SK-N-SH (cell line): ENCODE measurements at regions not wholly inside any gene's neighbourhood (a gene's known extent, or its start where the extent isn't known, plus 50 kb on each side); places are given as distances from the start of the nearest gene placed in this dataset.

ENCODE experiments used
- CTCF ChIA-PET: fragments of 300-600, 350-600 bp; formaldehyde crosslinking; extraction: SDS; loops from one replicate; lab custom pipeline; 2021; lab: Yijun Ruan, JAX
- POLR2A ChIA-PET: fragments of 350-600 bp; sonication (Branson Sonifier 250); formaldehyde crosslinking; extraction: SDS; loops from one replicate; lab custom pipeline; 2020; ENCODE audit warnings: antibody characterized with exemption, inconsistent platforms; lab: Yijun Ruan, JAX
- DNase-seq: peaks from one replicate; pipeline ENCODE4 v3.0.0; 2012
- H2AFZ ChIP-seq: fragments of 200-600 bp; sonication (generic); 2 replicates; pipeline ENCODE4 v1.8.1; 2016; ENCODE audit warnings: antibody characterized with exemption, mild to moderate bottlenecking, low read depth
- H3F3A ChIP-seq: fragments of 200-600 bp; sonication (generic); replicated peaks from 2 replicates; pipeline ENCODE3; 2016; ENCODE audit warnings: antibody characterized with exemption, mild to moderate bottlenecking; ENCODE audit not compliant: insufficient read depth
- H3K27ac ChIP-seq, 2 experiments: fragments of 200-500 bp in 1 of 2; fragments of 200-600 bp in 1 of 2; sonication (Bioruptor generic) in 1 of 2; sonication (generic), shearing (Covaris generic) in 1 of 2; 2 replicates each; pipeline versions ENCODE4 v1.5.1 to v1.6.1; 2014 to 2016; ENCODE audit warnings: low read depth in 2 of 2, inconsistent platforms in 1 of 2, low read length in 1 of 2, mild to moderate bottlenecking in 1 of 2, mixed read lengths in 1 of 2
- H3K27me3 ChIP-seq: fragments of 200-600 bp; sonication (generic), shearing (Covaris generic); 2 replicates; pipeline ENCODE4 v1.6.1; 2016; ENCODE audit warnings: mixed run types; ENCODE audit not compliant: insufficient read depth
- H3K36me3 ChIP-seq, 2 experiments: fragments of 200-500 bp in 1 of 2; fragments of 200-600 bp in 1 of 2; sonication (Bioruptor generic) in 1 of 2; sonication (generic) in 1 of 2; replicated peaks in 1 of 2; 2 replicates each; pipeline versions ENCODE3 to v1.5.1; 2014 to 2016; ENCODE audit warnings: low read length in 1 of 2, mild to moderate bottlenecking in 1 of 2; ENCODE audit not compliant: insufficient read depth in 2 of 2, control insufficient read depth in 1 of 2
- H3K4me1 ChIP-seq, 2 experiments: fragments of 200-500 bp in 1 of 2; fragments of 200-600 bp in 1 of 2; sonication (Bioruptor generic) in 1 of 2; sonication (generic), shearing (Covaris generic) in 1 of 2; 2 replicates each; pipeline versions ENCODE4 v1.5.1 to v1.6.1; 2014 to 2016; ENCODE audit warnings: low read depth in 1 of 2, low read length in 1 of 2, mixed run types in 1 of 2; ENCODE audit not compliant: insufficient read depth in 2 of 2, control insufficient read depth in 1 of 2
- H3K4me2 ChIP-seq: fragments of 200-600 bp; sonication (generic), shearing (Covaris generic); 2 replicates; pipeline ENCODE4 v1.6.1; 2017; ENCODE audit warnings: mixed run types
- H3K4me3 ChIP-seq, 2 experiments: fragments of 200-500 bp in 1 of 2; fragments of 200-600 bp in 1 of 2; sonication (Bioruptor generic) in 1 of 2; sonication (generic), shearing (Covaris generic) in 1 of 2; 2 replicates each; pipeline versions ENCODE4 v1.5.1 to v1.8.1; 2014 to 2016; ENCODE audit warnings: low read depth in 2 of 2, inconsistent platforms in 1 of 2, low read length in 1 of 2, mild to moderate bottlenecking in 1 of 2, mixed read lengths in 1 of 2, moderate library complexity in 1 of 2
- H3K79me2 ChIP-seq: fragments of 200-600 bp; sonication (generic); 2 replicates; pipeline ENCODE4 v1.8.1; 2017; ENCODE audit warnings: mild to moderate bottlenecking; ENCODE audit not compliant: insufficient read depth
- H3K9ac ChIP-seq: fragments of 200-600 bp; sonication (generic); 2 replicates; pipeline ENCODE4 v1.6.1; 2017; ENCODE audit warnings: mixed run types
- H3K9me2 ChIP-seq: fragments of 200-600 bp; sonication (generic); 2 replicates; pipeline ENCODE4 v1.6.1; 2017; ENCODE audit warnings: mixed run types
- H3K9me3 ChIP-seq: fragments of 200-600 bp; sonication (generic); 2 replicates; pipeline ENCODE4 v1.6.1; 2017; ENCODE audit warnings: mixed run types, mild to moderate bottlenecking, moderate library complexity
- H4K20me1 ChIP-seq: fragments of 200-600 bp; sonication (generic); 2 replicates; pipeline ENCODE4 v1.6.1; 2017; ENCODE audit warnings: mild to moderate bottlenecking, mixed run types; ENCODE audit not compliant: insufficient read depth
- EP300 ChIP-seq, 2 experiments: IDR thresholded peaks; 2 replicates each; pipeline versions ENCODE4 v1.4.0 to v1.6.1; 2012; ENCODE audit warnings: borderline replicate concordance in 1 of 2, low read depth in 1 of 2, low read length in 1 of 2
- FOXM1 ChIP-seq: IDR thresholded peaks from 2 replicates; pipeline ENCODE4 v1.4.0; 2012; ENCODE audit warnings: low read depth, mild to moderate bottlenecking
- GATA2 ChIP-seq: sonication (generic); formaldehyde crosslinking; IDR thresholded peaks from 2 replicates; pipeline ENCODE4 v1.5.0; 2020; ENCODE audit warnings: mild to moderate bottlenecking, missing genetic modification reagents
- IRF3 ChIP-seq: fragments of 150-350 bp; IDR thresholded peaks from 2 replicates; pipeline ENCODE4 v1.6.1; 2016; ENCODE audit warnings: mild to moderate bottlenecking, low read depth, low read length
- JUND ChIP-seq: IDR thresholded peaks from 2 replicates; pipeline ENCODE4 v1.4.0; 2012
- MXI1 ChIP-seq: IDR thresholded peaks from 2 replicates; pipeline ENCODE4 v1.6.1; 2012; ENCODE audit warnings: mild to moderate bottlenecking, low read depth, low read length, improper control_type of control experiment
- NFIC ChIP-seq: IDR thresholded peaks from 2 replicates; pipeline ENCODE4 v1.4.0; 2012; ENCODE audit warnings: borderline replicate concordance
- PBX3 ChIP-seq: IDR thresholded peaks from 2 replicates; pipeline ENCODE4; 2012
- POLR2AphosphoS5 ChIP-seq: IDR thresholded peaks from 2 replicates; pipeline ENCODE4 v1.6.1; 2012; ENCODE audit warnings: low read depth, low read length
- RAD21 ChIP-seq: IDR thresholded peaks from 2 replicates; pipeline ENCODE4 v1.6.1; 2012; ENCODE audit warnings: mild to moderate bottlenecking, low read length
- REST ChIP-seq: IDR thresholded peaks from 2 replicates; pipeline ENCODE4 v1.6.1; 2012; ENCODE audit warnings: mild to moderate bottlenecking, low read depth, low read length, moderate library complexity
- RFX5 ChIP-seq: IDR thresholded peaks from 2 replicates; pipeline ENCODE4 v1.6.1; 2012; ENCODE audit warnings: mild to moderate bottlenecking, improper control_type of control experiment, low read length
- RXRA ChIP-seq: IDR thresholded peaks from 2 replicates; pipeline ENCODE4 v1.4.0; 2012; ENCODE audit warnings: low read depth, mild to moderate bottlenecking, borderline replicate concordance
- SMC3 ChIP-seq: IDR thresholded peaks from 2 replicates; pipeline ENCODE4 v1.6.1; 2012; ENCODE audit warnings: low read depth, low read length, improper control_type of control experiment
- TAF1 ChIP-seq: IDR thresholded peaks from 2 replicates; pipeline ENCODE4 v1.6.1; 2012; ENCODE audit warnings: low read depth, mild to moderate bottlenecking, low read length, moderate library complexity, borderline replicate concordance
- TCF12 ChIP-seq: IDR thresholded peaks from 2 replicates; pipeline ENCODE4 v1.4.0; 2012
- USF2 ChIP-seq: fragments of 150-350 bp; IDR thresholded peaks from 2 replicates; pipeline ENCODE4 v1.6.1; 2017; ENCODE audit warnings: antibody characterized with exemption, low read length, low read depth, borderline replicate concordance
- ZBTB33 ChIP-seq: IDR thresholded peaks from 2 replicates; pipeline ENCODE4 v1.4.0; 2012; ENCODE audit warnings: low read depth, borderline replicate concordance
- WGBS: methylation state at CpG from one replicate; pipeline ENCODE4 v1.1.6; 2017; ENCODE audit warnings: low lambda C conversion rate; 5-methylcytosine and 5-hydroxymethylcytosine counted together

GRCh38 chr4:106708464-106708816, 327.7 kb downstream of the DKK2 start:
- H3K36me3 ChIP-seq: no peaks in the 10 kb centered on the region
- H4K20me1 ChIP-seq: no peaks in the 10 kb centered on the region
- ChIA-PET POLR2A (no interaction called here), CTCF (no interaction called here)
- H3F3A ChIP-seq: no peaks in the 10 kb centered on the region
- 46% methylated on average over 4 of the region's 5 CpGs for WGBS
- H3K27me3 ChIP-seq: no peaks in the 10 kb centered on the region
- H2AFZ ChIP-seq: no peak overlapping the region
- no peak for DNase-seq
- H3K27ac ChIP-seq: peak overlapping the region in 1 of 2 experiments; percentile 47; a peak in 1 of 4 replicates
- H3K9me2 ChIP-seq: no peaks in the 10 kb centered on the region
- no peak overlapping the region for H3K9ac ChIP-seq
- no peak for TF ChIP-seq FOXM1
- no peak for TF ChIP-seq RFX5
- TF ChIP-seq TCF12: no peak
- no peaks in the 10 kb centered on the region for H3K9me3 ChIP-seq
- no peaks in the 10 kb centered on the region for H3K79me2 ChIP-seq
- H3K4me3 ChIP-seq: no peak overlapping the region
- no peaks in the 10 kb centered on the region for H3K4me1 ChIP-seq
- H3K4me2 ChIP-seq: no peak overlapping the region; the same call in 1 of the 2 replicates

GRCh38 chr4:106707776-106708463, 328.2 kb downstream of the DKK2 start:
- H3K9me2 ChIP-seq: no peaks in the 10 kb centered on the region
- H3K27me3 ChIP-seq: no peaks in the 10 kb centered on the region
- H3K4me2 ChIP-seq: no peak overlapping the region; the same call in 1 of the 2 replicates
- CTCF ChIA-PET: interaction anchor here (0.7 kb wide), 1 partner anchor 29 kb away, joined by 3 read pairs; no protein-coding TSS in a partner anchor
- POLR2A ChIA-PET: no interaction called here
- H3K4me3 ChIP-seq: no peak overlapping the region
- no peaks in the 10 kb centered on the region for H3K79me2 ChIP-seq
- no peaks in the 10 kb centered on the region for H3K36me3 ChIP-seq
- H3K4me1 ChIP-seq: no peaks in the 10 kb centered on the region
- H3K9ac ChIP-seq: no peak overlapping the region
- H2AFZ ChIP-seq: no peak overlapping the region; the same call in 1 of the 2 replicates
- WGBS: 29% methylated on average over 2 of the region's 2 CpGs
- no peaks in the 10 kb centered on the region for H4K20me1 ChIP-seq
- peak overlapping the region; percentile 2 to 47; a peak in 2 of 4 replicates for H3K27ac ChIP-seq
- no peak for DNase-seq
- H3K9me3 ChIP-seq: no peaks in the 10 kb centered on the region
- H3F3A ChIP-seq: no peaks in the 10 kb centered on the region
- no peak for TF ChIP-seq REST
- no peak for TF ChIP-seq RFX5
- TF ChIP-seq TCF12: peak; percentile 55; the same call in 1 of the 2 replicates
- TF ChIP-seq JUND: no peak
- TF ChIP-seq GATA2: no peak
- TF ChIP-seq PBX3: no peak
- no peak for TF ChIP-seq MXI1
- no peak for TF ChIP-seq RAD21
- no peak for TF ChIP-seq SMC3
- TF ChIP-seq IRF3: no peak
- no peak for TF ChIP-seq USF2
- no peak for TF ChIP-seq POLR2AphosphoS5
- no peak for TF ChIP-seq ZBTB33
- TF ChIP-seq RXRA: no peak
- TF ChIP-seq NFIC: peak; percentile 42; the same call in 1 of the 2 replicates
- peak in 1 of 2 experiments; percentile 31; a peak in 1 of 4 replicates for TF ChIP-seq EP300 (IDR thresholded peaks at IDR 0.05; ENCODE audit: borderline replicate concordance in 1 of 2, low read depth in 1 of 2, low read length in 1 of 2)
- no peak for TF ChIP-seq TAF1
- TF ChIP-seq FOXM1: no peak
